HCT116 (cell line): ENCODE measurements at regions not wholly inside any gene's neighbourhood (a gene's known extent, or its start where the extent isn't known, plus 50 kb on each side); places are given as distances from the start of the nearest gene placed in this dataset.

Source experiments
- ATAC-seq: fragments of 200-7000 bp; cut with Tn5 transposase; 2 replicates; pipeline ENCODE4 v1.9.1; 2020; ENCODE audit warnings: mild to moderate bottlenecking, moderate library complexity
- BruUV-seq: library from RNA; stranded (reverse); fragments of 400-500 nt; replicated peaks from 2 replicates; lab custom pipeline; 2021; lab: Mats Ljungman, UMichigan
- CTCF ChIA-PET: fragments of 300-600 bp; sonication (Branson Sonifier 250); formaldehyde crosslinking; loops from one replicate; lab custom pipeline; 2021; ENCODE audit warnings: antibody characterized with exemption; lab: Charles Lee
- POLR2A ChIA-PET: fragments of 300-600, 350-600 bp; sonication (Branson Sonifier 250); formaldehyde crosslinking; loops from one replicate; lab custom pipeline; 2021; ENCODE audit warnings: antibody characterized with exemption; lab: Charles Lee
- RAD21 ChIA-PET, 2 experiments: fragments of 300-600 bp; sonication (Branson Sonifier 250); formaldehyde crosslinking; loops; one replicate each; lab custom pipeline; 2023; ENCODE audit warnings: low total read pairs in 2 of 2; ENCODE audit not compliant: uncharacterized antibody in 2 of 2, unreplicated experiment in 2 of 2, low non-redundant PET in 1 of 2; lab: Charles Lee
- DNase-seq: peaks from one replicate; pipeline ENCODE4 v3.0.0-alpha.2; 2010; ENCODE audit warnings: low read depth, low spot score
- H2AFZ ChIP-seq: fragments of 200-600 bp; shearing (Covaris generic), sonication (generic); 2 replicates; pipeline ENCODE4 v1.6.1; 2017; ENCODE audit warnings: low read depth, mixed run types, mixed read lengths, antibody characterized with exemption, low read length; ENCODE audit not compliant: poor library complexity, severe bottlenecking
- H3K27ac ChIP-seq: 2 replicates; pipeline ENCODE4 v1.5.1; 2012; ENCODE audit warnings: low read depth, low read length
- H3K27me3 ChIP-seq: fragments of 200-600 bp; sonication (generic); 2 replicates; pipeline ENCODE4 v1.6.1; 2016; ENCODE audit warnings: mixed run types, low read length, mixed read lengths; ENCODE audit not compliant: insufficient read depth
- H3K36me3 ChIP-seq, 2 experiments: fragments of 200-500 bp in 1 of 2; fragments of 200-600 bp in 1 of 2; sonication (Bioruptor generic) in 1 of 2; sonication (generic) in 1 of 2; 2 replicates each; pipeline versions ENCODE4 v1.5.1 to v1.6.1; 2014 to 2016; ENCODE audit warnings: low read length in 2 of 2, inconsistent platforms in 1 of 2, mixed read lengths in 1 of 2, mixed run types in 1 of 2; ENCODE audit not compliant: insufficient read depth in 2 of 2, control insufficient read depth in 1 of 2
- H3K4me1 ChIP-seq, 2 experiments: fragments of 200-600 bp in 1 of 2; sonication (generic) in 1 of 2; 2 replicates each; pipeline versions ENCODE4 v1.5.1 to v1.6.1; 2012 to 2017; ENCODE audit warnings: low read length in 2 of 2, inconsistent platforms in 1 of 2, mild to moderate bottlenecking in 1 of 2, mixed read lengths in 1 of 2, mixed run types in 1 of 2, moderate library complexity in 1 of 2; ENCODE audit not compliant: insufficient read depth in 2 of 2, control insufficient read depth in 1 of 2
- H3K4me2 ChIP-seq: fragments of 200-600 bp; sonication (generic); 2 replicates; pipeline ENCODE4 v1.6.1; 2017; ENCODE audit warnings: mixed run types, low read length, mixed read lengths
- H3K4me3 ChIP-seq, 2 experiments: fragments of 200-600 bp in 1 of 2; sonication (generic) in 1 of 2; replicated peaks in 1 of 2; 2 replicates each; pipeline ENCODE4 v1.5.1; 2011 to 2016; ENCODE audit warnings: low read length in 2 of 2, control low read depth in 1 of 2, low read depth in 1 of 2, mild to moderate bottlenecking in 1 of 2, mixed read lengths in 1 of 2, mixed run types in 1 of 2
- H3K79me2 ChIP-seq: fragments of 200-600 bp; sonication (generic); 2 replicates; pipeline ENCODE4 v1.6.1; 2017; ENCODE audit warnings: mild to moderate bottlenecking, mixed run types, low read length, moderate library complexity, mixed read lengths; ENCODE audit not compliant: insufficient read depth
- H3K9ac ChIP-seq: fragments of 200-600 bp; sonication (generic); 2 replicates; pipeline ENCODE4 v1.6.1; 2016; ENCODE audit warnings: low read length, mixed read lengths
- H3K9me2 ChIP-seq: fragments of 200-600 bp; sonication (generic), shearing (Covaris generic); 2 replicates; pipeline ENCODE4 v1.6.1; 2017; ENCODE audit warnings: mixed run types, mild to moderate bottlenecking, moderate library complexity; ENCODE audit not compliant: insufficient read depth
- H3K9me3 ChIP-seq, 2 experiments: fragments of 200-500 bp in 1 of 2; fragments of 200-600 bp in 1 of 2; sonication (Bioruptor generic) in 1 of 2; sonication (generic) in 1 of 2; 2 replicates each; pipeline ENCODE4 v1.6.1; 2014 to 2017; ENCODE audit warnings: low read length in 2 of 2, mixed read lengths in 2 of 2, inconsistent platforms in 1 of 2, low read depth in 1 of 2, mild to moderate bottlenecking in 1 of 2, mixed run types in 1 of 2, moderate library complexity in 1 of 2; ENCODE audit not compliant: control insufficient read depth in 1 of 2, insufficient read depth in 1 of 2
- H4K20me1 ChIP-seq: fragments of 200-600 bp; sonication (generic), shearing (Covaris generic); 2 replicates; pipeline ENCODE4 v1.6.1; 2017; ENCODE audit warnings: mixed run types, mild to moderate bottlenecking, moderate library complexity; ENCODE audit not compliant: insufficient read depth
- CBX3 ChIP-seq: IDR thresholded peaks from 2 replicates; pipeline ENCODE4 v1.6.1; 2012; ENCODE audit warnings: low read depth
- EGR1 ChIP-seq: IDR thresholded peaks from 2 replicates; pipeline ENCODE4 v1.6.1; 2012; ENCODE audit warnings: low read depth
- EZH2phosphoT487 ChIP-seq: fragments of 200-600 bp; IDR thresholded peaks from 2 replicates; pipeline ENCODE4 v1.6.1; 2018; ENCODE audit warnings: antibody characterized with exemption, borderline replicate concordance
- FOSL1 ChIP-seq: IDR thresholded peaks from 2 replicates; pipeline ENCODE4 v1.6.1; 2012; ENCODE audit warnings: low read depth
- POLR2A ChIP-seq: IDR thresholded peaks from 2 replicates; pipeline ENCODE4 v1.7.0; 2011; ENCODE audit warnings: borderline replicate concordance; ENCODE audit not compliant: insufficient read depth, insufficient read length; ENCODE audit errors: extremely low read depth
- POLR2AphosphoS5 ChIP-seq: IDR thresholded peaks from 2 replicates; pipeline ENCODE4 v1.6.1; 2011; ENCODE audit warnings: mild to moderate bottlenecking, low read depth, low read length, moderate library complexity
- SP1 ChIP-seq: IDR thresholded peaks from 2 replicates; pipeline ENCODE4 v1.6.1; 2012; ENCODE audit warnings: low read depth
- TCF7L2 ChIP-seq: IDR thresholded peaks from 2 replicates; pipeline ENCODE4 v1.7.0; 2011; ENCODE audit warnings: borderline replicate concordance, inconsistent platforms; ENCODE audit not compliant: insufficient read depth, insufficient read length; ENCODE audit errors: extremely low read depth
- ZNF274 ChIP-seq: fragments of 200-500 bp; sonication (Bioruptor generic); IDR thresholded peaks from 2 replicates; pipeline ENCODE4 v1.6.1; 2014; ENCODE audit warnings: mild to moderate bottlenecking, low read depth, low read length, inconsistent platforms
- intact Hi-C: fragments of 100-400 bp; cut with micrococcal nuclease; formaldehyde crosslinking; loops from 2 replicates; pipeline ENCODE4 v1.10.0; 2022
- TF ChIP-seq, protein P1 (sequence below): IDR thresholded peaks from 2 replicates; pipeline ENCODE4 v1.6.1; 2011; ENCODE audit warnings: mild to moderate bottlenecking, low read length, moderate library complexity; ENCODE audit not compliant: insufficient replicate concordance; ENCODE audit errors: extremely low read depth
- TF ChIP-seq, protein P2 (sequence below): IDR thresholded peaks from 2 replicates; pipeline ENCODE4 v1.6.1; 2012; ENCODE audit warnings: low read depth
- TF ChIP-seq, protein P3 (sequence below): IDR thresholded peaks from 2 replicates; pipeline ENCODE4 v1.6.1; 2012

- no peaks in the 10 kb centered on the region for H3K9me3 ChIP-seq
- BruUV-seq: no TSS peak
- no peaks in the 10 kb centered on the region for H3K79me2 ChIP-seq
- H3K9me2 ChIP-seq: no peaks in the 10 kb centered on the region
- POLR2A ChIA-PET: no interaction called here
- H3K4me3 ChIP-seq: no peak overlapping the region
- H3K4me1 ChIP-seq: no peaks in the 10 kb centered on the region
- RAD21 ChIA-PET: no interaction called here
- ATAC-seq (no peak), DNase-seq (no peak)
- CTCF ChIA-PET: no interaction called here
- no peak overlapping the region for H3K4me2 ChIP-seq
- TF ChIP-seq EZH2phosphoT487: no peak
- TF ChIP-seq POLR2AphosphoS5: no peak
- TF ChIP-seq TCF7L2: no peak
- TF ChIP-seq EGR1: no peak
- TF ChIP-seq POLR2A: no peak
- TF ChIP-seq CBX3: no peak
- no peak for TF ChIP-seq ZNF274
- TF ChIP-seq, protein P1, sequence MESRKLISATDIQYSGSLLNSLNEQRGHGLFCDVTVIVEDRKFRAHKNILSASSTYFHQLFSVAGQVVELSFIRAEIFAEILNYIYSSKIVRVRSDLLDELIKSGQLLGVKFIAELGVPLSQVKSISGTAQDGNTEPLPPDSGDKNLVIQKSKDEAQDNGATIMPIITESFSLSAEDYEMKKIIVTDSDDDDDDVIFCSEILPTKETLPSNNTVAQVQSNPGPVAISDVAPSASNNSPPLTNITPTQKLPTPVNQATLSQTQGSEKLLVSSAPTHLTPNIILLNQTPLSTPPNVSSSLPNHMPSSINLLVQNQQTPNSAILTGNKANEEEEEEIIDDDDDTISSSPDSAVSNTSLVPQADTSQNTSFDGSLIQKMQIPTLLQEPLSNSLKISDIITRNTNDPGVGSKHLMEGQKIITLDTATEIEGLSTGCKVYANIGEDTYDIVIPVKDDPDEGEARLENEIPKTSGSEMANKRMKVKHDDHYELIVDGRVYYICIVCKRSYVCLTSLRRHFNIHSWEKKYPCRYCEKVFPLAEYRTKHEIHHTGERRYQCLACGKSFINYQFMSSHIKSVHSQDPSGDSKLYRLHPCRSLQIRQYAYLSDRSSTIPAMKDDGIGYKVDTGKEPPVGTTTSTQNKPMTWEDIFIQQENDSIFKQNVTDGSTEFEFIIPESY: no peak
- TF ChIP-seq, protein P2, sequence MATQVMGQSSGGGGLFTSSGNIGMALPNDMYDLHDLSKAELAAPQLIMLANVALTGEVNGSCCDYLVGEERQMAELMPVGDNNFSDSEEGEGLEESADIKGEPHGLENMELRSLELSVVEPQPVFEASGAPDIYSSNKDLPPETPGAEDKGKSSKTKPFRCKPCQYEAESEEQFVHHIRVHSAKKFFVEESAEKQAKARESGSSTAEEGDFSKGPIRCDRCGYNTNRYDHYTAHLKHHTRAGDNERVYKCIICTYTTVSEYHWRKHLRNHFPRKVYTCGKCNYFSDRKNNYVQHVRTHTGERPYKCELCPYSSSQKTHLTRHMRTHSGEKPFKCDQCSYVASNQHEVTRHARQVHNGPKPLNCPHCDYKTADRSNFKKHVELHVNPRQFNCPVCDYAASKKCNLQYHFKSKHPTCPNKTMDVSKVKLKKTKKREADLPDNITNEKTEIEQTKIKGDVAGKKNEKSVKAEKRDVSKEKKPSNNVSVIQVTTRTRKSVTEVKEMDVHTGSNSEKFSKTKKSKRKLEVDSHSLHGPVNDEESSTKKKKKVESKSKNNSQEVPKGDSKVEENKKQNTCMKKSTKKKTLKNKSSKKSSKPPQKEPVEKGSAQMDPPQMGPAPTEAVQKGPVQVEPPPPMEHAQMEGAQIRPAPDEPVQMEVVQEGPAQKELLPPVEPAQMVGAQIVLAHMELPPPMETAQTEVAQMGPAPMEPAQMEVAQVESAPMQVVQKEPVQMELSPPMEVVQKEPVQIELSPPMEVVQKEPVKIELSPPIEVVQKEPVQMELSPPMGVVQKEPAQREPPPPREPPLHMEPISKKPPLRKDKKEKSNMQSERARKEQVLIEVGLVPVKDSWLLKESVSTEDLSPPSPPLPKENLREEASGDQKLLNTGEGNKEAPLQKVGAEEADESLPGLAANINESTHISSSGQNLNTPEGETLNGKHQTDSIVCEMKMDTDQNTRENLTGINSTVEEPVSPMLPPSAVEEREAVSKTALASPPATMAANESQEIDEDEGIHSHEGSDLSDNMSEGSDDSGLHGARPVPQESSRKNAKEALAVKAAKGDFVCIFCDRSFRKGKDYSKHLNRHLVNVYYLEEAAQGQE: no peak
- TF ChIP-seq, protein P3, sequence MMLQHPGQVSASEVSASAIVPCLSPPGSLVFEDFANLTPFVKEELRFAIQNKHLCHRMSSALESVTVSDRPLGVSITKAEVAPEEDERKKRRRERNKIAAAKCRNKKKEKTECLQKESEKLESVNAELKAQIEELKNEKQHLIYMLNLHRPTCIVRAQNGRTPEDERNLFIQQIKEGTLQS: no peak
- TF ChIP-seq SP1: no peak
- no peak for TF ChIP-seq FOSL1
- H3K27me3 ChIP-seq: no peaks in the 10 kb centered on the region
- intact Hi-C loops: no loop called here
- H3K27ac ChIP-seq: no peak overlapping the region
- no peak overlapping the region for H2AFZ ChIP-seq
- no peaks in the 10 kb centered on the region for H4K20me1 ChIP-seq
- H3K36me3 ChIP-seq: no peaks in the 10 kb centered on the region
- no peak overlapping the region for H3K9ac ChIP-seq
Observed at GRCh38 chr4:146072376-146072775, 103.1 kb upstream of the LSM6 start.
